Hepatocyte (in vitro differentiated cells): ENCODE measurements at regions not wholly inside any gene's neighbourhood (a gene's known extent, or its start where the extent isn't known, plus 50 kb on each side); places are given as distances from the start of the nearest gene placed in this dataset.
"Not testable (repeated sequence)": the region's sequence is repeated elsewhere in the genome, so short reads cannot be mapped to it uniquely, and the experiment has no call there.

Experiments used
- DNase-seq: peaks from one replicate; pipeline ENCODE4 v3.0.0-alpha.2; 2016; ENCODE audit warnings: low spot score
- H2AFZ ChIP-seq: fragments of 200-600 bp; sonication (generic); 2 replicates; pipeline ENCODE4 v1.6.0; 2016; ENCODE audit warnings: antibody characterized with exemption, mild to moderate bottlenecking
- H3K27ac ChIP-seq: fragments of 200-600 bp; sonication (generic); 2 replicates; pipeline ENCODE4 v1.5.1; 2016; ENCODE audit warnings: mild to moderate bottlenecking
- H3K27me3 ChIP-seq: fragments of 200-600 bp; sonication (generic); 2 replicates; pipeline ENCODE4 v1.6.1; 2016
- H3K36me3 ChIP-seq: fragments of 200-600 bp; sonication (generic); replicated peaks from 2 replicates; pipeline ENCODE4 v1.5.1; 2016; ENCODE audit warnings: low read depth; ENCODE audit not compliant: insufficient read depth
- H3K4me1 ChIP-seq: fragments of 200-600 bp; sonication (generic); 2 replicates; pipeline ENCODE4 v1.5.1; 2016; ENCODE audit warnings: mild to moderate bottlenecking, moderate library complexity; ENCODE audit not compliant: insufficient read depth
- H3K4me2 ChIP-seq: fragments of 200-600 bp; sonication (generic); 2 replicates; pipeline ENCODE4 v1.6.0; 2016
- H3K4me3 ChIP-seq: fragments of 200-600 bp; sonication (generic); 2 replicates; pipeline ENCODE4 v1.5.1; 2016; ENCODE audit warnings: mild to moderate bottlenecking
- H3K79me2 ChIP-seq: fragments of 200-600 bp; sonication (generic); 2 replicates; pipeline ENCODE4 v1.6.0; 2017; ENCODE audit warnings: mild to moderate bottlenecking
- H3K9me2 ChIP-seq: fragments of 200-600 bp; sonication (generic); replicated peaks from 2 replicates; pipeline ENCODE4 v1.6.0; 2017; ENCODE audit warnings: mild to moderate bottlenecking; ENCODE audit not compliant: insufficient read depth
- H3K9me3 ChIP-seq: fragments of 200-600 bp; sonication (generic); 2 replicates; pipeline ENCODE4 v1.5.1; 2016; ENCODE audit warnings: low read depth, mild to moderate bottlenecking
- H4K20me1 ChIP-seq: fragments of 200-600 bp; sonication (generic); 2 replicates; pipeline ENCODE4 v1.6.0; 2016; ENCODE audit warnings: mild to moderate bottlenecking; ENCODE audit not compliant: insufficient read depth, poor library complexity, severe bottlenecking
- EZH2 ChIP-seq: fragments of 200-600 bp; sonication (generic); IDR thresholded peaks from 2 replicates; pipeline ENCODE4 v1.6.1; 2016; ENCODE audit warnings: antibody characterized with exemption, mild to moderate bottlenecking, borderline replicate concordance
- EZH2phosphoT487 ChIP-seq: fragments of 200-600 bp; sonication (generic); IDR thresholded peaks from one replicate; pipeline ENCODE4 v1.6.1; 2018; ENCODE audit warnings: antibody characterized with exemption, mild to moderate bottlenecking, low read depth, moderate library complexity; ENCODE audit not compliant: unreplicated experiment, severe bottlenecking
- WGBS: methylation state at CpG from one replicate; pipeline ENCODE4 v1.1.6; 2016; ENCODE audit warnings: low lambda C conversion rate; ENCODE audit errors: missing lambda C conversion rate; 5-methylcytosine and 5-hydroxymethylcytosine counted together
- TF ChIP-seq, protein P1 (sequence below): fragments of 200-600 bp; sonication (generic); IDR thresholded peaks from 2 replicates; pipeline ENCODE4 v1.5.1; 2016; ENCODE audit warnings: antibody characterized with exemption, mild to moderate bottlenecking; ENCODE audit not compliant: poor library complexity

DNA sequence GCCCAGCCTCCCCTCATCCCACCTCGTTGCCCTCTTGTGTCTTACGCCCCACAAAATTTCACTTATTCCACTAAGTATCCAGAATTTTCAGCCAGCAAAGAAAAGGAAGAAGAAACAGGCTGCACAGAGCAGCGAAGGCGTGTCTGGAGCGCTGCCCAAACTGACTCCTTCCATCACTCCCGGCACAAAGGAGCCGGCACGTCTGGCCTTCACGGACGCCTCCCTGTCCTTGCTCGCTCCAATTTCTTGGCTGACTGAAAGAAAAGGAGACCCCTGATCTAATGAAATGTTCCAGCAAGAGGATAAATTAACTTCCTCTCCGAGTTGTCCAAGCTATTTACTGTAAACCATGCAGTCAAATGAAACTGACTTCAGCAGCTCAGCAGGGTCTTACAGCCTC lies 152.3 kb upstream of the CDH4 start:
- Histone ChIP-seq H3K4me3 (no peak overlapping the region), H3K27ac (no peak overlapping the region), H3K36me3 (no peaks in the 10 kb centered on the region), H3K4me1 (no peaks in the 10 kb centered on the region), H3K9me3 (no peaks in the 10 kb centered on the region), H4K20me1 (no peaks in the 10 kb centered on the region), H3K9me2 (no peaks in the 10 kb centered on the region), H3K27me3 (peaks cover 9% of the 10 kb centered on the region), H3K4me2 (no peak overlapping the region), H2AFZ (no peak overlapping the region), H3K79me2 (no peaks in the 10 kb centered on the region)
- DNase-seq: no peak
- TF ChIP-seq, protein P1, sequence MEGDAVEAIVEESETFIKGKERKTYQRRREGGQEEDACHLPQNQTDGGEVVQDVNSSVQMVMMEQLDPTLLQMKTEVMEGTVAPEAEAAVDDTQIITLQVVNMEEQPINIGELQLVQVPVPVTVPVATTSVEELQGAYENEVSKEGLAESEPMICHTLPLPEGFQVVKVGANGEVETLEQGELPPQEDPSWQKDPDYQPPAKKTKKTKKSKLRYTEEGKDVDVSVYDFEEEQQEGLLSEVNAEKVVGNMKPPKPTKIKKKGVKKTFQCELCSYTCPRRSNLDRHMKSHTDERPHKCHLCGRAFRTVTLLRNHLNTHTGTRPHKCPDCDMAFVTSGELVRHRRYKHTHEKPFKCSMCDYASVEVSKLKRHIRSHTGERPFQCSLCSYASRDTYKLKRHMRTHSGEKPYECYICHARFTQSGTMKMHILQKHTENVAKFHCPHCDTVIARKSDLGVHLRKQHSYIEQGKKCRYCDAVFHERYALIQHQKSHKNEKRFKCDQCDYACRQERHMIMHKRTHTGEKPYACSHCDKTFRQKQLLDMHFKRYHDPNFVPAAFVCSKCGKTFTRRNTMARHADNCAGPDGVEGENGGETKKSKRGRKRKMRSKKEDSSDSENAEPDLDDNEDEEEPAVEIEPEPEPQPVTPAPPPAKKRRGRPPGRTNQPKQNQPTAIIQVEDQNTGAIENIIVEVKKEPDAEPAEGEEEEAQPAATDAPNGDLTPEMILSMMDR: no peak
- TF ChIP-seq EZH2phosphoT487 (no peak), EZH2 (no peak)
- 82% methylated on average over 12 of the region's 12 CpGs for WGBS

DNA sequence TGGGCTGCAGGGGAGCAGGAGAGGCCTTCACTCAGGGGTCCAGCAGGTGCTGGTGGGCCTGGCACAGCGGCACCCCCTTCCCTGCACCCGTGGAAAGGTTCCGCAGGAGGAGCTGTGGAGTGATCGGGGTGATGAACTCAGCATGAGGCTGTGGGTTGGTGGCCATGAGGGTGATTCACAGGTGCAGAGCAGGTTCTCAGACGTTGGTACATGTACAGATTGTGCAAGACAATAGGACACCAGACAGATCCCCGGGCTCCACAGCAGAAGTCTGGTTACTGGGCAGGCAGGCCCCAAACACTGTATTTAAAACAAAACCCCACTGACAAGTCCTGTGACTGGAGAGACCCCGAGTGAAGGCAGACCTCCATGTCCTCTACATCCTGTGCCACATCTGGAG lies 151.6 kb upstream of the CDH4 start:
- Histone ChIP-seq H3K9me2 (no peaks in the 10 kb centered on the region), H3K27me3 (peaks cover 9% of the 10 kb centered on the region), H3K9me3 (no peaks in the 10 kb centered on the region), H2AFZ (no peak overlapping the region), H3K4me1 (no peaks in the 10 kb centered on the region), H3K36me3 (no peaks in the 10 kb centered on the region), H3K4me3 (no peak overlapping the region), H4K20me1 (no peaks in the 10 kb centered on the region), H3K79me2 (no peaks in the 10 kb centered on the region), H3K27ac (no peak overlapping the region), H3K4me2 (no peak overlapping the region)
- DNase-seq: no peak
- 91% methylated on average over 7 of the region's 7 CpGs for WGBS
- TF ChIP-seq, protein P1: no peak
- TF ChIP-seq EZH2: no peak
- TF ChIP-seq EZH2phosphoT487: no peak

DNA sequence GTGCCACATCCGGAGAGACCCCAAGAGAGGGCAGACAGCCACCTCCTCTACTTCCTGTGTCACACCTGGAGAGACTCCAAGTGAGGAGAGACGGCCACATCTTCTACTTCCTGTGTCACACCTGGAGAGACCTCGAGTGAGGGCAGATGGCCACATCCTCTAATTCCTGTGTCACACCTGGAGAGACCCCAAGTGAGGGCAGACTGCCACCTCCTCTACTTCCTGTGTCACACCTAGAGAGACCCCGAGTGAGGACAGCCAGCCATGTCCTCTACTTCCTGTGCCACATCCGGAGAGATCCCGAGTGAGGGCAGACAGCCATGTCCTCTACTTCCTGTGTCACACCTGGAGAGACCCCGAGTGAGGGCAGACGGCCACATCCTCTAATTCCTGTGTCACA lies 150.7 kb upstream of the CDH4 start:
- H3K9me3 ChIP-seq, H3K36me3 ChIP-seq, H3K27ac ChIP-seq, H3K27me3 ChIP-seq, H3K9me2 ChIP-seq, H3K79me2 ChIP-seq, DNase-seq, H4K20me1 ChIP-seq, H3K4me1 ChIP-seq, H3K4me2 ChIP-seq, H3K4me3 ChIP-seq, H2AFZ ChIP-seq: not testable (repeated sequence)
- WGBS: 92% methylated on average over 5 of the region's 8 CpGs

DNA sequence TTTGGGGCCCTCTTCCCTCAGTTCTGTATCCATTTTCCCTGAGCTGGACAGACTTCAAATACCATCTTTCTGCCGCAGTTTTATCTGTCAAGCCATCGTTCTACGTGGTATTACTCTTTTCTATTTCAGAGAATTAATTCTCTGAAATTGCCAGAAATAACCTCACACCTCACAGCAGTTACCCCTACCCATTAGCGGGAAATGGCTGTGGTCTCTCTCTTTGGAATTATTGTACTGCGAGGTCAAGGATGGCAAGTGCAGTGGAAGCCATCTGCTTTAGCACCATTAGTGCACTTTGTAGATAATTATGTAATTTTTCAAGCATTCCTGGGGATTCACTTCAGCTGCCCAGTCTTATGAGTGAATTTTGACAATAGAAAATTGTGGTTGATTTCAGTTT lies 147.8 kb upstream of the CDH4 start:
- H3K9me3 ChIP-seq: no peaks in the 10 kb centered on the region
- H2AFZ ChIP-seq: no peak overlapping the region
- H3K4me2 ChIP-seq: no peak overlapping the region
- no peaks in the 10 kb centered on the region for H3K4me1 ChIP-seq
- H3K9me2 ChIP-seq: no peaks in the 10 kb centered on the region
- no peak overlapping the region for H3K4me3 ChIP-seq
- TF ChIP-seq EZH2phosphoT487: no peak
- TF ChIP-seq EZH2: no peak
- TF ChIP-seq, protein P1: no peak
- H3K79me2 ChIP-seq: no peaks in the 10 kb centered on the region
- WGBS: 90% methylated on average over 5 of the region's 5 CpGs
- no peak for DNase-seq
- H3K27me3 ChIP-seq: peaks cover 9% of the 10 kb centered on the region
- H4K20me1 ChIP-seq: no peaks in the 10 kb centered on the region
- H3K36me3 ChIP-seq: no peaks in the 10 kb centered on the region
- no peak overlapping the region for H3K27ac ChIP-seq
